Right lobe of liver (tissue), 6 donors: ENCODE measurements at regions not wholly inside any gene's neighbourhood (a gene's known extent, or its start where the extent isn't known, plus 50 kb on each side); places are given as distances from the start of the nearest gene placed in this dataset.
A peak's percentile ranks its signal among the peaks of the same experiment; 100 is the strongest.

Experiments
- ATAC-seq, 4 donors: fragments of 200-7000 bp; cut with Tn5 transposase; one replicate each; pipeline ENCODE4 v1.9.1; 2020; ENCODE audit warnings: mild to moderate bottlenecking in 4 of 4, moderate library complexity in 4 of 4
- DNase-seq, 3 donors: peaks; one replicate each; pipeline ENCODE4 v3.0.0-alpha.2; 2020
- H3K27ac ChIP-seq, 3 donors: fragments of 200-600 bp; one replicate each; pipeline ENCODE4 v1.8.0; 2022
- H3K27me3 ChIP-seq, 2 donors: fragments of 200-600 bp; one replicate each; pipeline ENCODE4 v1.8.0; 2022
- H3K36me3 ChIP-seq, 4 donors: fragments of 200-600 bp; sonication (generic) in 1 of 4; one replicate each; pipeline versions ENCODE4 v1.5.1 to v1.8.0; 2017 to 2022; ENCODE audit warnings: control low read depth in 1 of 4
- H3K4me1 ChIP-seq, 4 donors: fragments of 200-600 bp; sonication (generic) in 1 of 4; one replicate each; pipeline versions ENCODE4 v1.5.1 to v1.8.0; 2017 to 2022; ENCODE audit warnings: control low read depth in 1 of 4
- H3K4me3 ChIP-seq, 3 donors: fragments of 200-600 bp; one replicate each; pipeline ENCODE4 v1.8.0; 2022
- H3K9me3 ChIP-seq, 4 donors: fragments of 200-600 bp; sonication (generic) in 1 of 4; one replicate each; pipeline versions ENCODE4 v1.5.1 to v1.8.0; 2017 to 2022; ENCODE audit warnings: control low read depth in 1 of 4
- CTCF ChIP-seq, 4 donors: fragments of 200-600 bp in 3 of 4; fragments of 450-650 bp in 1 of 4; IDR thresholded peaks; one replicate each; pipeline versions ENCODE4 v1.5.1 to v1.8.0; 2016 to 2022; ENCODE audit warnings: antibody characterized with exemption in 4 of 4, mild to moderate bottlenecking in 2 of 4
- POLR2A ChIP-seq: fragments of 450-650 bp; IDR thresholded peaks from one replicate; pipeline ENCODE4 v1.6.1; 2017; ENCODE audit warnings: antibody characterized with exemption, mild to moderate bottlenecking
- WGBS: methylation state at CpG from one replicate; pipeline ENCODE4 v1.1.6; 2018; ENCODE audit warnings: low coverage, low lambda C conversion rate; ENCODE audit not compliant: insufficient coverage; ENCODE audit errors: missing lambda C conversion rate; 5-methylcytosine and 5-hydroxymethylcytosine counted together
- intact Hi-C, 2 donors: fragments of 100-400 bp; cut with DNase I; formaldehyde crosslinking; loops; one replicate each; pipeline versions ENCODE4 v1.11.2 to v1.14.1; 2022
- donor health status: DM: no; HTN: yes; CAD: no.
- donor health status: DM: no; HTN: no; CAD: no.
- donor health status: DM: no; HTN: no; CAD: no.
- donor health status: DM: no; HTN: yes; CAD: no.
- donor health status: DM: no; HTN: yes; CAD: no.

GRCh38 chr2:8614646-8615045, 67.2 kb upstream of the ID2 start:
- no peaks in the 10 kb centered on the region for H3K9me3 ChIP-seq
- TF ChIP-seq CTCF (IDR thresholded peaks at IDR 0.05) = no peak
- no peak for TF ChIP-seq POLR2A
- no peak overlapping the region for H3K27ac ChIP-seq
- no peak overlapping the region for H3K4me3 ChIP-seq
- intact Hi-C loops = no loop called here
- peaks cover 0 to 7% (median 3%) of the 10 kb centered on the region in 4 donors for H3K4me1 ChIP-seq
- 68% methylated on average over 2 of the region's 4 CpGs for WGBS
- H3K27me3 ChIP-seq = no peaks in the 10 kb centered on the region
- H3K36me3 ChIP-seq = no peaks in the 10 kb centered on the region
- ATAC-seq = no peak
- peak in 1 of 3 donors; percentile 29 for DNase-seq

GRCh38 chr2:8615252-8615575, 66.6 kb upstream of the ID2 start:
- no peak for TF ChIP-seq POLR2A
- no peak for TF ChIP-seq CTCF (IDR thresholded peaks at IDR 0.05)
- intact Hi-C loops = no loop called here
- DNase-seq (peak in 1 of 3 donors; percentile 30), ATAC-seq (no peak)
- peaks cover 0 to 2% (median 0%) of the 10 kb centered on the region in 4 donors for H3K4me1 ChIP-seq
- H3K27ac ChIP-seq = no peak overlapping the region
- 89% methylated on average over 5 of the region's 6 CpGs for WGBS
- H3K4me3 ChIP-seq = no peak overlapping the region
- no peaks in the 10 kb centered on the region for H3K27me3 ChIP-seq
- H3K36me3 ChIP-seq = no peaks in the 10 kb centered on the region
- H3K9me3 ChIP-seq = no peaks in the 10 kb centered on the region

- Histone ChIP-seq H3K9me3 (no peaks in the 10 kb centered on the region), H3K4me1 (no peaks in the 10 kb centered on the region), H3K27me3 (no peaks in the 10 kb centered on the region), H3K27ac (no peak overlapping the region), H3K36me3 (no peaks in the 10 kb centered on the region), H3K4me3 (no peak overlapping the region)
- intact Hi-C loops = no loop called here
- TF ChIP-seq POLR2A (no peak), CTCF (IDR thresholded peaks at IDR 0.05) (no peak)
- DNase-seq (peak in 1 of 3 donors; percentile 31), ATAC-seq (peak in 1 of 4 donors; percentile 37)
- no CpG with 5 or more reads among the region's 14 CpGs for WGBS
Observed at GRCh38 chr2:8615576-8616281, 66.1 kb upstream of the ID2 start.

GRCh38 chr2:8617048-8617447, 64.8 kb upstream of the ID2 start:
- intact Hi-C loops = no loop called here
- TF ChIP-seq POLR2A (no peak), CTCF (IDR thresholded peaks at IDR 0.05) (no peak)
- ATAC-seq (no peak), DNase-seq (peak in 1 of 3 donors; percentile 21)
- WGBS = 90% methylated on average over 3 of the region's 12 CpGs
- Histone ChIP-seq H3K4me3 (no peak overlapping the region), H3K27me3 (no peaks in the 10 kb centered on the region), H3K9me3 (no peaks in the 10 kb centered on the region), H3K27ac (no peak overlapping the region), H3K36me3 (no peaks in the 10 kb centered on the region), H3K4me1 (no peaks in the 10 kb centered on the region)

GRCh38 chr2:8617590-8617989, 64.3 kb upstream of the ID2 start:
- DNase-seq = no peak
- no peaks in the 10 kb centered on the region for H3K27me3 ChIP-seq

More at GRCh38 chr2:8617590-8617989, 64.3 kb upstream of the ID2 start:
- H3K27ac ChIP-seq = no peak overlapping the region
- H3K9me3 ChIP-seq = no peaks in the 10 kb centered on the region
- no peak overlapping the region for H3K4me3 ChIP-seq
- ATAC-seq = no peak
- WGBS = 75% methylated on average over 3 of the region's 8 CpGs
- TF ChIP-seq CTCF (IDR thresholded peaks at IDR 0.05) (no peak), POLR2A (no peak)
- H3K36me3 ChIP-seq = no peaks in the 10 kb centered on the region
- intact Hi-C loops = no loop called here
- H3K4me1 ChIP-seq = no peaks in the 10 kb centered on the region
